Heart right ventricle (tissue), 16 donors: ENCODE measurements at regions not wholly inside any gene's neighbourhood (a gene's known extent, or its start where the extent isn't known, plus 50 kb on each side); places are given as distances from the start of the nearest gene placed in this dataset.

ENCODE experiments used
- ATAC-seq, 8 donors: fragments of 200-7000 bp; cut with Tn5 transposase; one replicate each; pipeline ENCODE4 v1.9.1; 2020; ENCODE audit warnings: mild to moderate bottlenecking in 8 of 8, moderate library complexity in 8 of 8, moderate number of reproducible peaks in 1 of 8
- DNase-seq, 2 donors: peaks; one replicate each; pipeline ENCODE4 v3.0.0-alpha.2; 2020
- H3K27ac ChIP-seq, 10 donors: fragments of 200-600 bp; sonication (generic) in 2 of 10; one replicate each; pipeline versions ENCODE4 v1.5.0 to v1.8.0; 2020 to 2022; ENCODE audit warnings: mild to moderate bottlenecking in 3 of 10
- H3K27me3 ChIP-seq, 7 donors: fragments of 200-600 bp; one replicate each; pipeline ENCODE4 v1.8.0; 2021 to 2022; ENCODE audit warnings: mild to moderate bottlenecking in 2 of 7
- H3K36me3 ChIP-seq, 9 donors: fragments of 200-600 bp; sonication (generic) in 1 of 9; one replicate each; pipeline versions ENCODE4 v1.5.0 to v1.8.0; 2020 to 2022; ENCODE audit warnings: mild to moderate bottlenecking in 2 of 9
- H3K4me1 ChIP-seq, 9 donors: fragments of 200-600 bp; sonication (generic) in 1 of 9; one replicate each; pipeline versions ENCODE4 v1.5.0 to v1.8.0; 2020 to 2022; ENCODE audit warnings: mild to moderate bottlenecking in 4 of 9
- H3K4me3 ChIP-seq, 10 donors: fragments of 200-600 bp; sonication (generic) in 2 of 10; one replicate each; pipeline versions ENCODE4 v1.5.0 to v1.8.0; 2020 to 2022; ENCODE audit warnings: mild to moderate bottlenecking in 7 of 10, moderate library complexity in 2 of 10
- H3K9me3 ChIP-seq, 11 donors: fragments of 200-600 bp in 10 of 11; sonication (generic) in 2 of 11; one replicate each; pipeline versions ENCODE4 v1.5.0 to v1.8.0; 2013 to 2022; ENCODE audit warnings: mild to moderate bottlenecking in 2 of 11, control low read depth in 1 of 11, moderate library complexity in 1 of 11
- WGBS, 2 donors: extraction: QIAGEN DNeasy Blood & Tissue Kit; methylation state at CpG; one replicate each; pipeline ENCODE4 v1.1.7; 2013; ENCODE audit warnings: inconsistent platforms in 1 of 2; 5-methylcytosine and 5-hydroxymethylcytosine counted together
- intact Hi-C, 10 donors: fragments of 100-400 bp; cut with DNase I; formaldehyde crosslinking; loops; one replicate each; pipeline versions ENCODE4 v1.11.1 to v1.14.2; 2022
- TF ChIP-seq, protein P1 (sequence below), 9 donors: fragments of 200-600 bp; sonication (generic) in 2 of 9; IDR thresholded peaks; one replicate each; pipeline versions ENCODE4 v1.5.0 to v1.8.0; 2021 to 2022; ENCODE audit warnings: antibody characterized with exemption in 9 of 9, mild to moderate bottlenecking in 5 of 9, moderate library complexity in 1 of 9
- donor health status: Arrhythmogenic right ventricular cardiomyopathy.
- donor health status: ischemic (EF 13 %, LVEDD 7.1; RV severe dilation, severe dysfunction).
- donor health status: healthy with polysubstance abuse.
- donor health status: DM: no; HTN: yes; CAD: no.
- donor health status: DM: no; HTN: no; CAD: no.
- donor health status: ischemic (EF 25% LVEDD 6.9; RV normal size, moderate dysfunction).
- donor health status: ischemic (EF 25% LVEDD 5.7; RV mildly dilated, moderate dysfunction).
- donor health status: healthy.
- donor health status: DM: yes; HTN: yes; CAD: no.
- donor health status: Ischemic cardiomyopathy.
- donor health status: ischemic (EF 35%, LVEDD 5.7; RV mildly dilated, moderate dysfunction).
- donor health status: nonischemic (EF 11% LVEDD 7.7; RV severe dilation, severe dysfunction).
- donor health status: DM: yes; HTN: yes; CAD: no.
- donor health status: PGD.
- donor health status: ischemic (EF 29% LVEDD 5.4; RV normal size, mild dysfunction).
- donor health status: nonischemic (EF 23%, LVEDD 6.1; RV moderate dilation, normal function).

- intact Hi-C loops: no loop called here
- TF ChIP-seq, protein P1, sequence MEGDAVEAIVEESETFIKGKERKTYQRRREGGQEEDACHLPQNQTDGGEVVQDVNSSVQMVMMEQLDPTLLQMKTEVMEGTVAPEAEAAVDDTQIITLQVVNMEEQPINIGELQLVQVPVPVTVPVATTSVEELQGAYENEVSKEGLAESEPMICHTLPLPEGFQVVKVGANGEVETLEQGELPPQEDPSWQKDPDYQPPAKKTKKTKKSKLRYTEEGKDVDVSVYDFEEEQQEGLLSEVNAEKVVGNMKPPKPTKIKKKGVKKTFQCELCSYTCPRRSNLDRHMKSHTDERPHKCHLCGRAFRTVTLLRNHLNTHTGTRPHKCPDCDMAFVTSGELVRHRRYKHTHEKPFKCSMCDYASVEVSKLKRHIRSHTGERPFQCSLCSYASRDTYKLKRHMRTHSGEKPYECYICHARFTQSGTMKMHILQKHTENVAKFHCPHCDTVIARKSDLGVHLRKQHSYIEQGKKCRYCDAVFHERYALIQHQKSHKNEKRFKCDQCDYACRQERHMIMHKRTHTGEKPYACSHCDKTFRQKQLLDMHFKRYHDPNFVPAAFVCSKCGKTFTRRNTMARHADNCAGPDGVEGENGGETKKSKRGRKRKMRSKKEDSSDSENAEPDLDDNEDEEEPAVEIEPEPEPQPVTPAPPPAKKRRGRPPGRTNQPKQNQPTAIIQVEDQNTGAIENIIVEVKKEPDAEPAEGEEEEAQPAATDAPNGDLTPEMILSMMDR (IDR thresholded peaks at IDR 0.05): no peak
- Histone ChIP-seq H3K27ac (no peak overlapping the region), H3K4me1 (no peaks in the 10 kb centered on the region), H3K9me3 (no peaks in the 10 kb centered on the region), H3K36me3 (no peaks in the 10 kb centered on the region), H3K27me3 (no peaks in the 10 kb centered on the region), H3K4me3 (no peak overlapping the region)
- ATAC-seq (no peak), DNase-seq (no peak)
- WGBS, 2 donors: 86 to 100% methylated on average over 1 of the region's 1 CpG
Observed at GRCh38 chr16:5188989-5189352, 91.4 kb upstream of the EEF2KMT start.

GRCh38 chr16:5188318-5188988 lies 90.9 kb upstream of the EEF2KMT start:
- ATAC-seq (no peak), DNase-seq (no peak)
- no peak overlapping the region for H3K4me3 ChIP-seq
- H3K36me3 ChIP-seq: no peaks in the 10 kb centered on the region
- no peak overlapping the region for H3K27ac ChIP-seq
- H3K9me3 ChIP-seq: no peaks in the 10 kb centered on the region
- intact Hi-C loops: no loop called here
- WGBS, 2 donors: 30 to 33% methylated on average over 10 of the region's 10 CpGs
- no peaks in the 10 kb centered on the region for H3K4me1 ChIP-seq
- TF ChIP-seq, protein P1 (IDR thresholded peaks at IDR 0.05): no peak
- no peaks in the 10 kb centered on the region for H3K27me3 ChIP-seq

GRCh38 chr16:5187402-5187952 lies 89.9 kb upstream of the EEF2KMT start:
- TF ChIP-seq, protein P1 (IDR thresholded peaks at IDR 0.05): no peak
- Histone ChIP-seq H3K4me1 (no peaks in the 10 kb centered on the region), H3K27me3 (no peaks in the 10 kb centered on the region), H3K36me3 (no peaks in the 10 kb centered on the region), H3K27ac (no peak overlapping the region), H3K4me3 (no peak overlapping the region), H3K9me3 (no peaks in the 10 kb centered on the region)
- intact Hi-C loops: no loop called here
- 89 to 90% methylated on average over 14 of the region's 14 CpGs for WGBS, 2 donors
- ATAC-seq (no peak), DNase-seq (no peak)

DNA sequence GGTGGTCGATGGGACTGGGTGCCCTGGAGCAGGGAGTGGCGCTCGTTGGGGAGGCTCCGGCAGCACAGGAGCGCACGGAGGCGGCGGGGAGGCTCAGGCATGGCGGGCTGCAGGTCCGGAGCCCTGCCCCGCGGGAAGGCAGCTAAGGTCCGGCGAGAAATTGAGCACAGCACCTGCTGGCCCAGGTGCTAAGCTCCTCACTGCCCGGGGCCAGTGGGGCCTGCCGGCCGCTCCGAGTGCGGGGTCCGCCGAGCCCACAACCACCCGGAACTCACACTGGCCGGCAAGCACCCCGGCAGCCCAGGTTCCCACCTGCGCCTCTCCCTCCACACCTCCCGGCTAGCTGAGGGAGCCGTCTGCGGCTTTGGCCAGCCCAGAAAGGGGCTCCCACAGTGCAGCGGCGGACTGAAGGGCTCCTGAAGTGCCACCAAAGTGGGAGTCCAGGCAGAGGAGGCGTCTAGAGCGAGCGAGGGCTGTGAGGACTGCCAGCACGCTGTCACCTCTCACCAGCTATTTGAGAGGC lies 88.8 kb upstream of the EEF2KMT start:
- Histone ChIP-seq H3K27ac (no peak overlapping the region), H3K9me3 (no peaks in the 10 kb centered on the region), H3K4me3 (no peak overlapping the region), H3K36me3 (no peaks in the 10 kb centered on the region), H3K27me3 (no peaks in the 10 kb centered on the region), H3K4me1 (no peaks in the 10 kb centered on the region)
- intact Hi-C loops: no loop called here
- 92 to 95% methylated on average over 34 of the region's 34 CpGs for WGBS, 2 donors
- DNase-seq (no peak), ATAC-seq (no peak)
- TF ChIP-seq, protein P1 (IDR thresholded peaks at IDR 0.05): no peak
